ENCODE measurements at regions not wholly inside any gene's neighbourhood (a gene's known extent, or its start where the extent isn't known, plus 50 kb on each side); places are given as distances from the start of the nearest gene placed in this dataset.

GRCh38 chr5:82704381-82704780 lies 372.8 kb downstream of the TMEM167A start:
- no peak for DNase-seq

GRCh38 chr5:82702046-82702445 lies 375.1 kb downstream of the TMEM167A start:
- DNase-seq, result no peak

- DNase-seq, result no peak
These were observed 377.5 kb downstream of the TMEM167A start for GRCh38 chr5:82699737-82700136.

- no peak for DNase-seq
These were observed 379.2 kb downstream of the TMEM167A start for GRCh38 chr5:82698026-82698425.

GRCh38 chr5:82694711-82695285 lies 382.4 kb downstream of the TMEM167A start:
- DNase-seq, result no peak

- DNase-seq, result no peak
These were observed 384.4 kb downstream of the TMEM167A start for GRCh38 chr5:82692826-82693225.

GRCh38 chr5:82684659-82685058 lies 392.5 kb downstream of the TMEM167A start:
- DNase-seq, result no peak

GRCh38 chr5:82684165-82684564 lies 393.0 kb downstream of the TMEM167A start:
- peak; percentile 25 to 85 (median 53) for DNase-seq

GRCh38 chr5:82679660-82680059 lies 397.5 kb downstream of the TMEM167A start:
- DNase-seq, result peak; percentile 65 to 87 (median 68)

- no peak for DNase-seq
These were observed 398.5 kb upstream of the RPS23 start for GRCh38 chr5:82676661-82677060.

GRCh38 chr5:82674671-82675070 lies 396.5 kb upstream of the RPS23 start:
- DNase-seq, result no peak

- peak in 1 of 3 donors; percentile 57 for DNase-seq
These were observed 395.1 kb upstream of the RPS23 start for GRCh38 chr5:82673057-82673809.

GRCh38 chr5:82670692-82671091 lies 392.5 kb upstream of the RPS23 start:
- DNase-seq, result no peak

GRCh38 chr5:82669720-82670119 lies 391.6 kb upstream of the RPS23 start:
- DNase-seq, result no peak

- no peak for DNase-seq
These were observed 388.2 kb upstream of the RPS23 start for GRCh38 chr5:82666312-82666711.

GRCh38 chr5:82664732-82665131 lies 386.6 kb upstream of the RPS23 start:
- no peak for DNase-seq

GRCh38 chr5:82663225-82663624 lies 385.1 kb upstream of the RPS23 start:
- DNase-seq, result no peak

GRCh38 chr5:82662340-82662739 lies 384.2 kb upstream of the RPS23 start:
- no peak for DNase-seq

GRCh38 chr5:82661933-82662332 lies 383.8 kb upstream of the RPS23 start:
- no peak for DNase-seq

- no peak for DNase-seq
These were observed 383.3 kb upstream of the RPS23 start for GRCh38 chr5:82661462-82661861.

- no peak for DNase-seq
These were observed 381.0 kb upstream of the RPS23 start for GRCh38 chr5:82659115-82659514.

GRCh38 chr5:82657033-82657699 lies 379.0 kb upstream of the RPS23 start:
- no peak for DNase-seq

GRCh38 chr5:82656341-82656761 lies 378.2 kb upstream of the RPS23 start:
- DNase-seq, result peak; percentile 38 to 80 (median 49)
